Rectal smooth muscle tissue (tissue), 1 donor: ENCODE measurements at regions not wholly inside any gene's neighbourhood (a gene's known extent, or its start where the extent isn't known, plus 50 kb on each side); places are given as distances from the start of the nearest gene placed in this dataset.
"Not testable (repeated sequence)": the region's sequence is repeated elsewhere in the genome, so short reads cannot be mapped to it uniquely, and the experiment has no call there.

ENCODE experiments used
- H3K27ac ChIP-seq: one replicate; pipeline ENCODE4 v1.7.0; 2013; ENCODE audit warnings: low read depth, low read length, inconsistent platforms
- H3K27me3 ChIP-seq: one replicate; pipeline ENCODE4 v1.7.0; 2013; ENCODE audit warnings: low read length; ENCODE audit not compliant: control insufficient read depth, insufficient read depth
- H3K36me3 ChIP-seq: one replicate; pipeline ENCODE4 v1.7.0; 2013; ENCODE audit warnings: low read length; ENCODE audit not compliant: control insufficient read depth, insufficient read depth
- H3K4me1 ChIP-seq: one replicate; pipeline ENCODE4 v1.7.0; 2013; ENCODE audit warnings: low read length; ENCODE audit not compliant: control insufficient read depth, insufficient read depth
- H3K4me3 ChIP-seq: one replicate; pipeline ENCODE4 v1.7.0; 2013; ENCODE audit warnings: low read length
- H3K9ac ChIP-seq: one replicate; pipeline ENCODE4 v1.7.0; 2013; ENCODE audit warnings: low read length

DNA sequence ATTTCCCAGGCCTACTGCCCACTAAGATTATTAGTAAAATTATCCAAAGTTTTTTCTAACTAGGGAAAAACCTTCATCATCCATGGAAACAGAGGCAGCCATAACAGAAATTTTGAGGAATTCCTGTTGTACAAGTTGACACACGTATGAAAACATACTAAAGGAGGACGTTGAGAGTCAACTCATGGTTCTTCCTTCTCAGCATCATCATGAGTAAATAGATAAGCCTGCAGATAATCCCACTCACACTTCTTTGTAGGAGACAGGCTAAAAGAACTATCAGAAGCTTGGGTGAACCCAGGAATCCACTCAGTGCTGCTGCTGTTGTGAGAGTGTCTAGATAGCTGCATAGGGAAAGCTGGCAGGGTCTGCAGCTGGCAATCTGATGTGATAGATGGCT is 694.8 kb upstream of the NR2F2 start:
- Histone ChIP-seq H3K4me1 (no peaks in the 10 kb centered on the region), H3K27ac (no peak overlapping the region), H3K4me3 (no peak overlapping the region), H3K36me3 (no peaks in the 10 kb centered on the region), H3K27me3 (no peaks in the 10 kb centered on the region), H3K9ac (no peak overlapping the region)

DNA sequence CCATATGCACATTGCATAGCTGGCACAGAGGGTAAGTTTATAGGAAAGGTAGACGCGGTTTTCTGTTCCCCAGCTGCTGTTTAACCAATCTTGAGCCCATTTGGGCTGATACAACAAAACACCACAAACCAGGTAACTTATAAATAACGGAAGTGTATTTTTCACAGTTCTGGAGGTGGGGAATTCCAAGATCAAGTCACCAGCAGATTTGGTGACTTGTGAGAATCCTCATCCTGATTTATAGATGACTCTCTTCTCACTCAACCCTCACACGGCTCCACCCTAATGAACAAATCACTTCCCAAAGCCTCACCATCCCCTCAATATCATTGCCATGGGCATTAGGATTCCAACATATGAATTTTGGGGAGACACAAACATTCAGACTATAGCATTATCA is 694.4 kb upstream of the NR2F2 start:
- Histone ChIP-seq H3K27ac (no peak overlapping the region), H3K4me1 (no peaks in the 10 kb centered on the region), H3K36me3 (no peaks in the 10 kb centered on the region), H3K4me3 (no peak overlapping the region), H3K9ac (no peak overlapping the region), H3K27me3 (no peaks in the 10 kb centered on the region)

DNA sequence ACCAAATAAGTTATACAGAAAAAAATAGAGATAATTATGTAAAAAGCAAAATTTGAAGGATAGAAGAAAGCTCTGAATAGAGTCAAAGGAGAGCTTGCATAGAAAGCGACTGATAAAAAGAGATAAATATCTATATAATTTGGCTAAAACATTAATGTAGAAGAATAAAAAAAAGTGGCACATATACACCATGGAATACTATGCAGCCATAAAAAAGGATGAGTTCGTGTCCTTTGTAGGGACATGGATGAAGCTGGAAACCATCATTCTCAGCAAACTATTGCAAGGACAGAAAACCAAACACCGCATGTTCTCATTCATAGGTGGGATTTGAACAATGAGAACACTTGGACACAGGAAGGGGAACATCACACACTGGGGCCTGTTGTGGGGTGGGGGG is 693.3 kb upstream of the NR2F2 start:
- not testable (repeated sequence) for H3K4me1 ChIP-seq, H3K27ac ChIP-seq, H3K36me3 ChIP-seq, H3K27me3 ChIP-seq, H3K4me3 ChIP-seq, H3K9ac ChIP-seq

DNA sequence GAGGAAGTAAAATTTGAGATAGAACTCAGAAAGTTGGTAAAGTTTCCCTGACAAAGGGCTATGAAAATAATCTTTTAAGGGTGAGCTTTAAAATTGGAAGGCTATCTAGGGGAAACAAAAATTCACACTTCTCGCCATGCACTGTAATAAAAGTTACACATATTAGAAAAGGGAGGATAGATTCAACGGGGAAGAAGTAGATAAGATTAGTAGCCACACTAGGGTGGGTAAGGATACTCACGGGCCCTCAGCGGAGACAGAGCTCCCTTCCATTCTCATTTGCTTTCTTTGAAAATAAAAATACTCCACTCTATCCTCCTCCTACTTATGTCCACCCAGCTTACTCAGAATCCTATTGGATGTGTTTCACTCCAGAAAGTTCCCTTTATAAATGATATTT is 691.3 kb upstream of the NR2F2 start:
- Histone ChIP-seq H3K9ac (no peak overlapping the region), H3K27me3 (no peaks in the 10 kb centered on the region), H3K36me3 (no peaks in the 10 kb centered on the region), H3K27ac (no peak overlapping the region), H3K4me1 (no peaks in the 10 kb centered on the region), H3K4me3 (no peak overlapping the region)

DNA sequence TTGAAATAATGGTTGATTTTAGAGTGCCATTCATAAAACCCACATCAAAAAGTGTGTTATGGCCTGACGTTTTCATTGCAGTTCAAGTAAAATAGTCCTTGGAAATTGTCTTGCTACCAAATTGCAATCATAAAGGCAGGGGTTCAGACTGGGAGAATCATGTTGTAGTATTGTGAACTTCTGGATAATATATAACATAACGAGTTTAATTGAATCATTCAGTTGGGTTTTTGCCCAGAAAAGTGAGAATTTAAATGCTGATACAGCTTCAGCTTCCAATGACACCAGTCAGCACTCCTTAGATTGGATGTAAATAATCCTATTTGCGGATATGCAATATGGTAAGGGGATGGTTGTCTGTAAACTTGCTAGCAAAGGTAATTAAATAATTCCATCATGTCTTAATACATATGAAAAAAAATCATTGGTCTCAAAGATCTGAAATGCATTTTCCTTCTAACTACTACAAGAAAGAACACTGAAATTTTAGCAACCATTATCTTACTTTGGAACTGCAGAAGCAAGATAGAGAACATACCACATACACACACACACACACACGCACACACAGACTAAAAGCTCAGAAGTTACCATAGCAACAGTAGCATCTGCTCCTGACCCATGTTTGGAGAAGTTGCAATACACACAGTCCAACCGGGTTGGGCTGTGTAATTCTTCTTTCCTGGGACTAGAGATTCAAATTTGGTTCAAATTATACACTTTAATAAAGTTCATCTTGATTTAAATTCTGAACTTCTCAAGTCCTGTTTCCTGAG is 686.2 kb upstream of the NR2F2 start:
- Histone ChIP-seq H3K27ac (no peak overlapping the region), H3K27me3 (no peaks in the 10 kb centered on the region), H3K9ac (no peak overlapping the region), H3K4me3 (no peak overlapping the region), H3K36me3 (no peaks in the 10 kb centered on the region), H3K4me1 (no peaks in the 10 kb centered on the region)

DNA sequence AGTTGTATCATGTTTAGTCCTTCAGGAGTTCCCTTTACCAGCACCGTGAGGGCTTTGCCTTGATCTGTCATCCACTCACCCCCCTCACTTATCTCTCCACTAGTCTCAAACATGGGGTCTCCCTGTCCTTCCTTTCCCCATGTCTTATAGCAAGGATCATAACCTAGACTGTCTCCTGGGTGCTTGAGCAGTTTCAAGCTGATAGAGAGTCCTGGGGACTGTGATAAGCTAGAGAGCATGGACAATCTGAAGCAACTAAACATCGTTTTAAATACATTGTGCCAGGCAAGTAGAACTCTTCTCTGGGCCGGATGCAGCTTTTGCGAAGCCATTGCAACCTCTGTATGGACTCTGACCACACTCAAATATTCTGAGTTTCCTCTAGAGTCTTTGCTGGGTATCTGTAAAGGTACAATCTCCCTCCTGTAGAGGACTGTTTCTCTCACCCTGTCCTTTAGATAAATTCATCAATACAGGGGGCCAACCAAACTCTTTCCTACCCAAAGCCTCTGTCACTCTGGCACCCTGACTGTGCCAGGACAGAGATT is 684.6 kb upstream of the NR2F2 start:
- Histone ChIP-seq H3K36me3 (no peaks in the 10 kb centered on the region), H3K4me3 (no peak overlapping the region), H3K4me1 (no peaks in the 10 kb centered on the region), H3K27me3 (no peaks in the 10 kb centered on the region), H3K27ac (no peak overlapping the region), H3K9ac (no peak overlapping the region)

DNA sequence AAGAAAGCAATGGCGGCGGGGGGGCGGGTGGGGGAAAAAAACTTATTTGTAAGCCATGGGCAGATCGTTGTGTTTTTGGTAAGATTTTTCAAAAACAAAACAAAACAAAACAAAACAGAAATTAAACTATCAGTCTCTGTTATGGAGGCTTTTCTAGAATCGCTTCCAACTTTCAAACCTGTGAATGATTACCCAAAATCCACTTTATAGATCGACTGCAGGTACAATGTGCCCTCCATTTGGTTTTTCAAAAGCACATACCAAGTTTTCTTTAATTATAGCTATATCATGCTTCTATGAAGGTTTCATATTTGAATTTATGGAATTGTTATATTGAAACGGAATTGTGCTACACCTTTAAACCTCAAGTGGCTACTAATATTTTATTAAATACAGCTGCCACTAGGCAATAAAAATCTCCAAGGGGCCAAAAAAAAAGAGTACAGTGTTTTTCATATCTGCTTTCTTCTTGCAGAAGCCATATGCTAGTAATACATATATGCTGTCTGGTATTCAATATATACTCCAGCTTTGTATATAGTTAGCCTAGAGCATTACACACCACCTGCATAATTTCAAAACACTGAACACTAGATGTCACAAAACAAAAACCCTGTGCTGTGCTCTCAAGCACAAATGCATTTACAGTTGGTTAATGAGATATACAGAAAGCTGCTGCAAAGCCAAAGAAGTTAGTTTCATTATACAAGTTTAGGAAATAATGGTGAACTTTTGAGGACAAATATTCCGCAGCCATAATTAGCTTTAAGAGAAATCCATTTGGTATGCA is 683.8 kb upstream of the NR2F2 start:
- no peaks in the 10 kb centered on the region for H3K27me3 ChIP-seq
- no peak overlapping the region for H3K27ac ChIP-seq
- H3K36me3 ChIP-seq: no peaks in the 10 kb centered on the region
- H3K9ac ChIP-seq: no peak overlapping the region
- no peak overlapping the region for H3K4me3 ChIP-seq
- H3K4me1 ChIP-seq: no peaks in the 10 kb centered on the region

DNA sequence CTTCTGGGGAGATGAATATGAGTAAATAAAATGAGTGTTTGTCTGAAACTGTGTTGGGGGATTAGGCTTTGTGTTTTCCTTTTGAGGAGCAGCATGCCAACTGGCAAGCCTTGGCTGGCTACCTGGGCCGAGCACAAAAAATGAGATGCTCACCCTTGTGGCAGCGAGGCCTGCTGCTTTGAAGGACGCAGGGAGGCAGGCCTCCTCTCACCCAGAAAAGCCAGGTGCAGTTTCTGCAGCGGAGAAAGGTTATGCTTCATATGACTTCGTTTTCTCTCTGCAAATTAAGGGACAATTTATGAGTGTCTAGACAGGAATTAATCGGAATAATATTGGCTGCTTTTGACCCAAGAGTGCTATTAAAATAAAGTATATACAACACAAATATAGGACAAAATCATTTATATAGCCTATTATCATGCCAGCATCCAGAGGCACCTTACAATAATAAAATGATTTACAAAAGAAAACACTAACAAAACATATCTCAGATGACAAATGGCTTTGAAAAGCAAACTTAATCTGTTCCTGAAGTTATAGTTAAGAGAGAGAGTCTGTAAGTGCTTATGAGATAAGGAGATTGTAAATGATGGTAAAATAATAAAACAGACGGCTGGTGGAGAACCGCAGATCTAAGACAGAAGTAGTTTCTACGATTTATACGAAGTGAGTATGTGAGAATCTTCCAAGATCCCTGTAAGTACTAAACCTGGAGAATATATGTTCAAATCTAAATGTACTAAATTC is 682.8 kb upstream of the NR2F2 start:
- Histone ChIP-seq H3K9ac (no peak overlapping the region), H3K27ac (no peak overlapping the region), H3K4me3 (no peak overlapping the region), H3K36me3 (no peaks in the 10 kb centered on the region), H3K4me1 (no peaks in the 10 kb centered on the region), H3K27me3 (no peaks in the 10 kb centered on the region)

DNA sequence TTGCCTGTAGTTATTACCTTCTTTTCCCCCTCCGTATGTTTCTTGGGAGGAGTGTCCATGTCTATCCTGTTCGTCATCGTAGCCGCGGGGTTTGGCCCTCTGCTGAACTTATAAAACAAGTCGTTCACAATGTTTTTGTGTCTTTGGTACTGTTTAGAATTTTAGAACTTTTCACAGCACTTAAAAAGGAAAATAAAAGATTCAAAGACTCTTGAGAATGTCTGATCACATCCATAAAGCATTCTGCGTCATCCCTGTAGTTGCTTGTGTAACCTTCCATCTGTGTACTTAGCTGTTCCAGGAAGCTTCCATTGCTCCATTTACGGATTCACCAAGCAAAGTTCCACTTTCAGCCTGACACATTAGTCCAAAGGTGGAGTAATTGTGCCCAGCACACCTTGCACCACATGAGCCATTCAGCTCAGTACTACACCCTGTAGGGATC is 677.1 kb upstream of the NR2F2 start:
- Histone ChIP-seq H3K9ac (no peak overlapping the region), H3K4me1 (no peaks in the 10 kb centered on the region), H3K27me3 (no peaks in the 10 kb centered on the region), H3K4me3 (no peak overlapping the region), H3K36me3 (no peaks in the 10 kb centered on the region), H3K27ac (no peak overlapping the region)

DNA sequence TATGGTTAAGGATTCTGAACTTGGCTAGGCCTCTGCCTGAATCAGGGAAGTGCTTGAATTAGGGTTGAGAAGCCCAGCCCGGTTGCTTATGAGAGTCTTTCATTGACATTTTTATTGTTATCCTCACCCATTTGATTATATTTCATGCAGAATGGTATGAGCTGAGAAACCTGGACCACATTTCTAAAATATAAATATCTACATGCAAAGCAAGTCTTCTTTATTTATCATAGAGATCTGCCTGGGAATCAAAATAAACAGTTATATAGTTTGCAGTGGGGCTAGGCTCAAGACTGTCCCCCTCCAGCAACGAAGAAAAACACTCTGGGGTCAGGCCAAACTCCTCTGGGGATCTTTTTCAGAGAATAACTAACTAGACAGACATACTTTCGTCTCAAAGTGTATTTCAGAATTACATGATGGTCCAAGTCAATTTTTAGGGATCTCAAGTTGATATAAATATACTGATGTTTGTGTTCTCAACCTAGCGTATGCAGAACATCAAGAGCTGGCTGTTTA is 675.4 kb upstream of the NR2F2 start:
- H3K27me3 ChIP-seq: no peaks in the 10 kb centered on the region
- H3K9ac ChIP-seq: no peak overlapping the region
- no peaks in the 10 kb centered on the region for H3K36me3 ChIP-seq
- no peak overlapping the region for H3K27ac ChIP-seq
- H3K4me1 ChIP-seq: no peaks in the 10 kb centered on the region
- H3K4me3 ChIP-seq: no peak overlapping the region

DNA sequence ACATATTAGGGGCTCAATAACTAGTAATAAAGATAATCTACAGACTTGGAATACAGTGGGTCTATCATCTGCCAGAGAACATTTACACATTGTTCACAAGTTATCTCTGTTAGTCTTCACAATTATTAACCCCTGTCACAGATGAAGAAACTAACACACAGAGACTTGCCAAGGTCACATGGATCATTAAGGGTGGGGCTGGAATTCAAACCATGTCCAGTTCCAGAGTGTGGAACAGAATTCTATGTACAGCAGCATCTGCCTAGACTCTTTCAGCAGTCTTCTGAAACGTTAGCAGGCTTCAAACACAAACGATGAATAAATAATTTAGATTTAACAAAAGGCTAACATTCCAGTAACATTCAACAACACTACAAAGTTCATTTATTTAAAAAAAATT is 673.9 kb upstream of the NR2F2 start:
- no peaks in the 10 kb centered on the region for H3K4me1 ChIP-seq
- H3K36me3 ChIP-seq: no peaks in the 10 kb centered on the region
- H3K4me3 ChIP-seq: no peak overlapping the region
- no peak overlapping the region for H3K9ac ChIP-seq
- no peak overlapping the region for H3K27ac ChIP-seq
- no peaks in the 10 kb centered on the region for H3K27me3 ChIP-seq

DNA sequence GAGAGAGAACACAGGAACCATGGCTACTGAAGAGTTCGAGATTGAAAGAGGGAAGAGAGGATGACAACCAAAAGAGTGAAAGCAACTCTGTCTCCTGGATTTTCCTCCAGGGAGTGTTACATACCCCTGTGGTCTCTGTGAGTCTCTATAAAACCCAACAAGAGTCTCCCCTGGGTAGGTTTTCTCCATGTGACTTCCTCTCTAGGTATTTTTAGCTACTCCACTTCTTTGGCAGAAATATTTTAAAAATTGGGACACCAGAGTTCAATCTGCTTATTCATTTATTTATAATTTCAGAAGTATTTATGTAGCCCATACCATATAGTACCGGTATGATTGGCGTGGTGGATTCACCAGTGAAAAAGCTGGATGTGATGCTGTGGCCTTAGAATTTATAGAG is 671.7 kb upstream of the NR2F2 start:
- H3K9ac ChIP-seq: no peak overlapping the region
- H3K4me3 ChIP-seq: no peak overlapping the region
- no peak overlapping the region for H3K27ac ChIP-seq
- H3K36me3 ChIP-seq: no peaks in the 10 kb centered on the region
- H3K27me3 ChIP-seq: no peaks in the 10 kb centered on the region
- no peaks in the 10 kb centered on the region for H3K4me1 ChIP-seq
